ENCODE measurements at regions not wholly inside any gene's neighbourhood (a gene's known extent, or its start where the extent isn't known, plus 50 kb on each side); places are given as distances from the start of the nearest gene placed in this dataset.
"Not testable (repeated sequence)": the region's sequence is repeated elsewhere in the genome, so short reads cannot be mapped to it uniquely, and the experiment has no call there.

DNA sequence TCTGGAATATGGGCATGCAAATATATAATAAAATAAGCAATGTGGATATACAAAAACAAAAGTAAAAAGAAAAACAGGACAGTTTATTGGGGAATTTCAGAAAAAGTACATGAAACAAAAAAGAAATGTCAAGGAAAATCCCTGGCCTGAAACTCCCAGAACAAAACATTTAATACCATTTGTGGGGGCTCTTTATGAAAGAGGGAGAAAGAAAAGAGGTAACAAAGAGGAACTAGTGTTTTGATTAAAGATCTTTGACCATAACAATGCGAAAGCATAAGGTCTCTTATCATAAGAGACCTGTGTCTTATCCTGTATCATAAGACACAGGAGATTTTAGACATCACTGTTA lies 88.6 kb upstream of the ARID1B start:
- no peak for DNase-seq (ENCODE audit: low read depth in 2 of 2)

GRCh38 chr6:156687789-156688619 lies 89.2 kb upstream of the ARID1B start:
- no peak for DNase-seq (ENCODE audit: low read depth in 2 of 2)

DNA sequence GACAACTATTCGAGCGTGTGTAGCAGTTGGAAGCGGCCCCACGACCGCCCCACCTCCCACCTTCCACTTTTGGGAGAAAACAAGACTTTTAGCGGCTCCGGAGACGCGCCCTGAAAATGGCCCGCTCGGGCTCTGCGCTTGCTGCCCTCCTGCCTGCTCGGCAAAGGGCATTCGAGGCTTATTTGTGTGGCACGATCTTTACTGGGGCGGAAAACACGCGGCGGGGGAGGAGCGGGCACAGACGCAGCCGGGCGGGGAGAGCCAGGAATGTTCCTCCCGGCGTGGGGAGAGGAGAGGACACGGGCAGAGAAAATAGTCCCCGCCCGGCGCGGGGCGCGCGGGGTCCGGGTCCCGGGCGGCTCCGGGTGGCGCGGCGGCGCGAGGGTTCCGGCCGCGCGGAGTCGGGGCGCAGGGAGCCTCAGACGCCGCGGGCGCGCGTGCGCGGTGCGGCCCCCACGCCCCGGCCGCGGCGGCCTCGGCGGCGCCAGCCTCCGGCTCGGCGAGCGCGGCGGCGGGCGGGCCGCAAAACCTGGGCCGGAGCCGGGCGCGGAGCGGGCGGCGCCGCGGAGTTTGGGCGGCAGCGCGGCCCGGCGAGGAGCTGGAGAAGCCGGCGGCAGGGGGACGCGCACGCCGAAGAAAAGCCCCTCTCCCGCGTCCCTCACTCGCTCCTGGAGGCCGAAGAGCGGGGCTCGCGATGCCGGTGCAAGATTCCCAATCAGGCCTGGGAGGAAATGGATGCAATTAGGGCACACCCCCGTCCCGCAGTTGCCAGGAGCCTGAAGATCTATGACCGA lies 90.0 kb upstream of the ARID1B start:
- peak; percentile 63 to 68 for DNase-seq (ENCODE audit: low read depth in 2 of 2)

- no peak for DNase-seq (ENCODE audit: low read depth in 2 of 2)
These were observed 90.7 kb upstream of the ARID1B start for GRCh38 chr6:156686301-156686994.

- no peak for DNase-seq (ENCODE audit: low read depth in 2 of 2)
These were observed 91.4 kb upstream of the ARID1B start for GRCh38 chr6:156685823-156686222.

DNA sequence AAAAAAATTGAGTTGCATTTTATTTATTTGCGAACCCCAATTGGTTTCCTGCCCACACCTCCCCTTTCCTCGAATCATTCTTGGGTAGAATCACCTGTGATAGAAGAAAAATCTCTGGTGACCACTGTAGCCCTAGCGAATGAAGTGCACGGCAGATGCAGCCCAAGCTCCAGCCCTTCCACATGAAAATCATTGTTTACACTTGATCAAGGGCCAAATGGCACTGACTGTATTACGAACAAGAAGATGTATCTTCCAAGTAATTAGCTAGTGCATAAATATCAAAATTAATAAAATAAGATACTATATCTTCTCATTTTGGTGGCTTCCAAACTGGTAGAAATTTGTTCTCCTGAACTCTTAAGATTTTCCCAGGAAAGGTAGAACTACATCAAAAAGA lies 93.4 kb upstream of the ARID1B start:
- DNase-seq (ENCODE audit: low read depth in 2 of 2), result no peak

GRCh38 chr6:156676721-156677120 lies 100.5 kb upstream of the ARID1B start:
- no peak for DNase-seq (ENCODE audit: low read depth in 2 of 2)

DNA sequence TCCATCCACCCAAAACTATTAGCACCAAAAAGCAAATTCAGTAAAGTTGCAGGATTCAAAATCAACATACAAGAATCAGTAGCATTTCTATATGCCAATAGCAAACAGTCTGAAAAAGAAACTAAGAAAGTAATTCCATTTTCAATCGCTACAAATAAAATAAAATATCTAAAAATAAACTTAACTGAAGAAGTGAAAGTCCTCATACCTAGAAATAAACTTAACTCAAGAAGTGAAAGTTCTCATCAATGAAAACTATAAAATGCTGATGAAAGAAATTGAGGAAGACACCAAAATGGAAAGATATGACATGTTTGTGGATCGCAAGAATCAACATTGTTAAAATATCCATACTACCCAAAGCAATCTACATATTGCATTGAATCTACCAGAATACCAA lies 103.0 kb upstream of the ARID1B start:
- DNase-seq (ENCODE audit: low read depth in 2 of 2), result no peak

- DNase-seq (ENCODE audit: low read depth in 2 of 2), result not testable (repeated sequence)
These were observed 107.1 kb upstream of the ARID1B start for GRCh38 chr6:156670097-156670496.

DNA sequence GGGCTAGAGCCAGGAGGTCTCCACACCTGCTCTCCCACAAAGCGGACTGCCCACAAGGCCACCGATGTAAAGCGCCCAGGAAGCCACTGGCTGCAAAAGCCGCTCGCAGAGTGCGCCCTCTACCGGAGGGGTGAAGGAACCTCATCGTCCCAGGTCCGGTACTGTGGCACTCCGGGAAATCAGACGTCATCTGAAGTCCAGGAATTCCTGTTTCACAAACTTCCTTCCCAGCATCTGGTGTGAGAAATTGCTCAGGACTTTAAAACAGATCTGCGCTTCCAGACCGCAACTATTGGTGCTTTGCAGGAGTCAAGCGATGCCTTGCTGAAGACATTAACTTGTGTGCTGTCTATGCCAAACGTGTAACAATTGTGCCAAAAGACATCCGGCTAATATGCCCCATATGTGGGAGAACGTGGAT lies 115.1 kb upstream of the ARID1B start:
- peak in 1 of 2 donors; percentile 15 for DNase-seq (ENCODE audit: low read depth in 2 of 2)

- DNase-seq (ENCODE audit: low read depth in 2 of 2), result no peak
These were observed 116.8 kb upstream of the ARID1B start for GRCh38 chr6:156660389-156660788.

GRCh38 chr6:156659822-156660198 lies 117.4 kb upstream of the ARID1B start:
- DNase-seq (ENCODE audit: low read depth in 2 of 2), result no peak

- no peak for DNase-seq (ENCODE audit: low read depth in 2 of 2)
These were observed 118.0 kb upstream of the ARID1B start for GRCh38 chr6:156658966-156659821.

DNA sequence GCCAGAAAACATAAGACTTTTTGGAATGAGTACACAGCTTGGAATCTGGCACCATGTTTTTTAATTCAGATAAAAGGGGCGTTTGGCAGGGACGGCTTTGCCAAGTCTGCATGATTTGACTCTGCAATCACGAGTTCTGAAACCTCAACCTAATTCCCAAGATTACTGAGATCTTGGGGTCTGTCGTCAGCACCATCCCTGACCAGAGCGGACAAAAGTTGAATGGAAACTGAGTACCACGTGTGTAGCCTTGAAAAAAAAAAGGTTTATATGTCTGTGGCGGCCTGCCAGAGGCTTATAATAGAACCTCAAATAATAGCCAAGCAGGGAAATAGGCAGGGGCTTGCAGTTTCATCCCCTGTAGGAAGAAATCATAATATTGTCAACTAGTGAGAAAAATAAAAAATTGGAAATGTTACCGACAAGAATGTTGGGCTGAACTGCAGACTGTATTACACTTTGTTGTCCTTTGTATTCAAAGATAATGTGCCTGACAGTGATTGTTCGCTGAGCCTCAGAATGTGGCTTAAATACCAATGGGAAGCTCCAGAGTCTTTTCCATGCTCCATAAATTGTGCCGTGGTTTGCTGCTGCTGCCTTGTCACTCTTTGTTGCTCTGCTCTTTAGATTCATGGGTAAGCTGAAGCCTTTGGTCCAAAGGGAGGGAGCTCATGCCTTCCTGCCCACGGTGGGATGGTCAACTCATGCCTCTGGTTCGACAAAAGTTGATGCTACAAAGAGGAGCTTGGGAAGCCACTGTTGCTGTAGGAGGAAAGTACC lies 118.8 kb upstream of the ARID1B start:
- DNase-seq (ENCODE audit: low read depth in 2 of 2), result no peak

DNA sequence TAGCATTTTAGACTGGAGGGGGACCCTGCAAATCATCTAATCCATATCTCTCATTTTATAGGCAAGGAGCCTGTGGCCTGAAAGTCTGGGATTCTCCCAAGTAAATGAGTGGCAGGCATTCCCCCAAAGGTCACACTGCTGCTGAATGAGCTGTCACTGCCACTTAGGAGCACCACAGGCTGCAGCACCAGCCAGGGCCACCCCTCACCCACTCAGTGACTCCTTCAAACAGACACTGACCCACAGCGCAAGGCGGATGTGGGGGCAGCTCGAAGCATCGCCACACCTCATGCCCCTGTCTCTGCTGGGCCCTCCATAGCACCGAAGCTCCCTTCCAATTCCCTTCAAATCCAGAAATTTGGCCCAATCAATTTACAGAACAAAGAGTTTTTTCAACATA lies 119.9 kb upstream of the ARID1B start:
- DNase-seq (ENCODE audit: low read depth in 2 of 2), result no peak

DNA sequence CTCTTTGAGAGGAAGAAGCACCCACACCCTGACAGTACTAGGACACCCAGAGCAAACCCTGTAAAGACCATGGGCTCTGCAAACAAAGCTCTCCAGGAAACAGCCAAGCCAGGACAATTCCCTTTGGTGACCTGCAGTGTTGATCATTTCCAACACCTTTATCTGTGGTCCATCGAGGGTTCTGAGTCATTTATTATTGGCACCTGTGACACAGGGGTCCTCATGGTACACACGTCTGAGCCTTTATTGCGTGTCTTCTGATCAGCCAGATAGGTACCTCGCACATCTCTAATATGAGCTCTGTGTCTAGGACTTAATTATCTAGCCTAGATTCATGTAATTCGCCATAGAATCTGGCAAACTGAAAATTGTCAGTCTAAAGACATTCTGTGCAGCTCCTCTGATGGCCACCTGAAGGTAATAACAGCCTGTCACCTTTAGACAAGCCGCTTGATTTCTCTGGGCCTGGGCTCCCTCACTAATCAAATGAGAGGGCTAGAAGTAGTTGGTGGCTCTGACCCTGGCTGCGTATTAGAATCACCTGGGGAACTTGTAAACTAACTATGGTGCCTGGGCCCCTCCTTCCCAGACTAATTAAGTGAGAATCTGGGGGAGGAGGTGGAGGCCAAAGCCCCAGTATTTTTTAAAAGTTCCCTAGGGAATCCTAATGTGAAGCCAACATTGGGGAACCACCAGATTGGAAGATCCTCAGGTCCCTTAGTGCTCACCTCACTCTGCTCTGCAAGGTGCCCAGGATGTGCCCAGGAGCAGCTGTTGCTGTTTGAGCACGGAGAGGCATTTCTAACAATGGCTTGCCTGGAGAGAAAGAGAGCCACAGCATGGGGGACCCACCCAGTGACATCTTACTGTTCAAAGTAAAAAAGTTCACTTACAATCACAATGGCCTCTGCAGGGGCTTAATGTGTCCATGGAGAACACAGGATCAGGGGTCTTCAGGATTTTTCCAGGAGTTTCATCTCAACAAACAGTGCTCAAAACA lies 122.0 kb upstream of the ARID1B start:
- DNase-seq (ENCODE audit: low read depth in 2 of 2), result no peak

- DNase-seq (ENCODE audit: low read depth in 2 of 2), result no peak
These were observed 124.9 kb upstream of the ARID1B start for GRCh38 chr6:156652231-156652750.

- DNase-seq (ENCODE audit: low read depth in 2 of 2), result no peak
These were observed 125.7 kb upstream of the ARID1B start for GRCh38 chr6:156651486-156651885.

GRCh38 chr6:156650896-156651390 lies 126.2 kb upstream of the ARID1B start:
- DNase-seq (ENCODE audit: low read depth in 2 of 2), result no peak
